ENCODE measurements at regions not wholly inside any gene's neighbourhood (a gene's known extent, or its start where the extent isn't known, plus 50 kb on each side); places are given as distances from the start of the nearest gene placed in this dataset.

GRCh38 chr3:132180337-132180791 is 136.8 kb upstream of the ACP3 start:
- TF ChIP-seq, protein P1, sequence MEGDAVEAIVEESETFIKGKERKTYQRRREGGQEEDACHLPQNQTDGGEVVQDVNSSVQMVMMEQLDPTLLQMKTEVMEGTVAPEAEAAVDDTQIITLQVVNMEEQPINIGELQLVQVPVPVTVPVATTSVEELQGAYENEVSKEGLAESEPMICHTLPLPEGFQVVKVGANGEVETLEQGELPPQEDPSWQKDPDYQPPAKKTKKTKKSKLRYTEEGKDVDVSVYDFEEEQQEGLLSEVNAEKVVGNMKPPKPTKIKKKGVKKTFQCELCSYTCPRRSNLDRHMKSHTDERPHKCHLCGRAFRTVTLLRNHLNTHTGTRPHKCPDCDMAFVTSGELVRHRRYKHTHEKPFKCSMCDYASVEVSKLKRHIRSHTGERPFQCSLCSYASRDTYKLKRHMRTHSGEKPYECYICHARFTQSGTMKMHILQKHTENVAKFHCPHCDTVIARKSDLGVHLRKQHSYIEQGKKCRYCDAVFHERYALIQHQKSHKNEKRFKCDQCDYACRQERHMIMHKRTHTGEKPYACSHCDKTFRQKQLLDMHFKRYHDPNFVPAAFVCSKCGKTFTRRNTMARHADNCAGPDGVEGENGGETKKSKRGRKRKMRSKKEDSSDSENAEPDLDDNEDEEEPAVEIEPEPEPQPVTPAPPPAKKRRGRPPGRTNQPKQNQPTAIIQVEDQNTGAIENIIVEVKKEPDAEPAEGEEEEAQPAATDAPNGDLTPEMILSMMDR (IDR thresholded peaks at IDR 0.05; ENCODE audit: insufficient read depth, low read length), result no peak
- TF ChIP-seq REST (IDR thresholded peaks at IDR 0.05; ENCODE audit: insufficient replicate concordance, low read depth), result no peak
